Iris pigment epithelial cell (primary cell): ENCODE measurements at regions not wholly inside any gene's neighbourhood (a gene's known extent, or its start where the extent isn't known, plus 50 kb on each side); places are given as distances from the start of the nearest gene placed in this dataset.
"Not testable (repeated sequence)": the region's sequence is repeated elsewhere in the genome, so short reads cannot be mapped to it uniquely, and the experiment has no call there.

Experiments used
- DNase-seq: peaks from one replicate; pipeline ENCODE4 v3.0.0-alpha.2; 2011; ENCODE audit warnings: low read depth

GRCh38 chr12:105887131-105887530 lies 251.6 kb downstream of the NUAK1 start:
- no peak for DNase-seq

- DNase-seq: peak; percentile 16
Observed at GRCh38 chr12:105888696-105889095, 250.1 kb downstream of the NUAK1 start.

GRCh38 chr12:105892362-105892910 lies 246.3 kb downstream of the NUAK1 start:
- DNase-seq: no peak

GRCh38 chr12:105895197-105895832 lies 243.4 kb downstream of the NUAK1 start:
- DNase-seq: not testable (repeated sequence)

- DNase-seq: no peak
Observed at GRCh38 chr12:105897311-105897725, 241.4 kb downstream of the NUAK1 start.

- DNase-seq: not testable (repeated sequence)
Observed at GRCh38 chr12:105898271-105898670, 240.5 kb downstream of the NUAK1 start.

- DNase-seq: peak; percentile 9
Observed at GRCh38 chr12:105899589-105899988, 239.2 kb downstream of the NUAK1 start.

GRCh38 chr12:105906561-105906960 lies 232.2 kb downstream of the NUAK1 start:
- peak; percentile 22 for DNase-seq

- no peak for DNase-seq
Observed at GRCh38 chr12:105907982-105908381, 230.8 kb downstream of the NUAK1 start.

- DNase-seq: peak; percentile 67
Observed at GRCh38 chr12:105910030-105910429, 228.7 kb downstream of the NUAK1 start.

GRCh38 chr12:105911966-105912365 lies 226.8 kb downstream of the NUAK1 start:
- no peak for DNase-seq

GRCh38 chr12:105912882-105913678 lies 225.7 kb downstream of the NUAK1 start:
- DNase-seq: no peak

GRCh38 chr12:105915997-105916759 lies 222.6 kb downstream of the NUAK1 start:
- DNase-seq: peak; percentile 23

GRCh38 chr12:105916760-105917039 lies 222.1 kb downstream of the NUAK1 start:
- peak; percentile 20 for DNase-seq

GRCh38 chr12:105920161-105920684 lies 218.5 kb downstream of the NUAK1 start:
- no peak for DNase-seq

GRCh38 chr12:105921055-105921454 lies 217.7 kb downstream of the NUAK1 start:
- DNase-seq: no peak

- DNase-seq: no peak
Observed at GRCh38 chr12:105921872-105922669, 216.7 kb downstream of the NUAK1 start.

- peak; percentile 87 for DNase-seq
Observed at GRCh38 chr12:105922670-105923102, 216.1 kb downstream of the NUAK1 start.

- DNase-seq: no peak
Observed at GRCh38 chr12:105924526-105925208, 214.1 kb downstream of the NUAK1 start.

GRCh38 chr12:105927564-105927963 lies 211.2 kb downstream of the NUAK1 start:
- no peak for DNase-seq

GRCh38 chr12:105928436-105928835 lies 210.3 kb downstream of the NUAK1 start:
- DNase-seq: no peak
